B cell (primary cell): ENCODE measurements at regions not wholly inside any gene's neighbourhood (a gene's known extent, or its start where the extent isn't known, plus 50 kb on each side); places are given as distances from the start of the nearest gene placed in this dataset.
"Not testable (repeated sequence)": the region's sequence is repeated elsewhere in the genome, so short reads cannot be mapped to it uniquely, and the experiment has no call there.

Experiments
- ATAC-seq: fragments of 200-7000 bp; cut with Tn5 transposase; one replicate; pipeline ENCODE4 v1.10.0; 2021; ENCODE audit warnings: low read depth, mild to moderate bottlenecking, moderate number of reproducible peaks, moderate library complexity
- CTCF ChIA-PET: fragments of 350-600 bp; sonication (Branson Sonifier 250); formaldehyde crosslinking; loops from one replicate; lab custom pipeline; 2021; ENCODE audit warnings: antibody characterized with exemption, inconsistent platforms; lab: Charles Lee
- POLR2A ChIA-PET: fragments of 350-600 bp; sonication (Branson Sonifier 250); formaldehyde crosslinking; loops from one replicate; lab custom pipeline; 2021; ENCODE audit warnings: antibody characterized with exemption; lab: Charles Lee
- DNase-seq: peaks from one replicate; pipeline ENCODE4 v3.0.0; 2013
- H2AFZ ChIP-seq: 2 replicates; pipeline ENCODE4 v1.6.1; 2012; ENCODE audit warnings: mild to moderate bottlenecking, low read depth, low read length; ENCODE audit not compliant: insufficient read depth, poor library complexity, severe bottlenecking
- H3K27ac ChIP-seq, 2 donors: 1 replicate in 1 of 2; 2 replicates in 1 of 2; pipeline ENCODE4 v1.5.1; 2012 to 2013; ENCODE audit warnings: low read length in 2 of 2, mild to moderate bottlenecking in 2 of 2, moderate library complexity in 1 of 2
- H3K27me3 ChIP-seq, 4 experiments: fragments of 200-600 bp in 1 of 4; sonication (generic) in 1 of 4; replicated peaks in 1 of 4; 1 replicate in 2 of 4; 2 replicates in 2 of 4; pipeline versions ENCODE4 v1.6.1 to v1.7.0; 2013 to 2016; ENCODE audit warnings: low read length in 3 of 4, mild to moderate bottlenecking in 2 of 4, mixed read lengths in 1 of 4, moderate library complexity in 1 of 4; ENCODE audit not compliant: insufficient read depth in 4 of 4, control insufficient read depth in 3 of 4; ENCODE audit errors: control extremely low read depth in 1 of 4
- H3K36me3 ChIP-seq, 2 experiments: replicated peaks in 1 of 2; 1 replicate in 1 of 2; 2 replicates in 1 of 2; pipeline versions ENCODE4 v1.6.1 to v1.7.1; 2013; ENCODE audit warnings: low read length in 1 of 2; ENCODE audit not compliant: insufficient read depth in 2 of 2, control insufficient read depth in 1 of 2; ENCODE audit errors: control extremely low read depth in 1 of 2, extremely low read depth in 1 of 2
- H3K4me1 ChIP-seq, 2 donors: fragments of 200-600 bp in 1 of 2; sonication (generic) in 1 of 2; 1 replicate in 1 of 2; 2 replicates in 1 of 2; pipeline versions ENCODE4 v1.5.1 to v1.6.1; 2013 to 2017; ENCODE audit warnings: low read length in 2 of 2; ENCODE audit not compliant: control insufficient read depth in 2 of 2, insufficient read depth in 2 of 2
- H3K4me2 ChIP-seq: replicated peaks from 2 replicates; pipeline ENCODE3; 2012; ENCODE audit warnings: mild to moderate bottlenecking, low read depth, low read length; ENCODE audit not compliant: poor library complexity, severe bottlenecking
- H3K4me3 ChIP-seq, 5 experiments: fragments of 200-600 bp in 1 of 5; sonication (generic) in 1 of 5; 1 replicate in 3 of 5; 2 replicates in 2 of 5; pipeline versions ENCODE4 v1.5.1 to v1.7.0; 2011 to 2016; ENCODE audit warnings: low read length in 4 of 5, mild to moderate bottlenecking in 4 of 5, low read depth in 2 of 5, control low read depth in 1 of 5, moderate library complexity in 1 of 5; ENCODE audit not compliant: insufficient read depth in 1 of 5; ENCODE audit errors: control extremely low read depth in 1 of 5, extremely low read depth in 1 of 5
- H3K79me2 ChIP-seq: fragments of 200-600 bp; sonication (generic); one replicate; pipeline ENCODE4 v1.6.0; 2016; ENCODE audit warnings: low read length; ENCODE audit not compliant: control insufficient read depth, insufficient read depth
- H3K9ac ChIP-seq: fragments of 200-600 bp; sonication (generic); 2 replicates; pipeline ENCODE4 v1.6.1; 2017; ENCODE audit warnings: mild to moderate bottlenecking, low read length, moderate library complexity
- H3K9me3 ChIP-seq, 3 donors: one replicate each; pipeline versions ENCODE4 v1.6.1 to v1.7.1; 2013; ENCODE audit warnings: low read length in 2 of 3; ENCODE audit not compliant: control insufficient read depth in 2 of 3, insufficient read depth in 1 of 3; ENCODE audit errors: control extremely low read depth in 1 of 3
- H4K20me1 ChIP-seq: 2 replicates; pipeline ENCODE4 v1.6.0; 2012; ENCODE audit warnings: mild to moderate bottlenecking, low read length; ENCODE audit not compliant: insufficient read depth, control insufficient read depth, poor library complexity, severe bottlenecking
- H3K27ac Mint-ChIP-seq: one replicate; pipeline ENCODE4 v1.8.0; 2021; ENCODE audit warnings: mixed read lengths
- H3K27me3 Mint-ChIP-seq: one replicate; pipeline ENCODE4 v1.8.0; 2021; ENCODE audit warnings: mixed read lengths
- H3K4me1 Mint-ChIP-seq: one replicate; pipeline ENCODE4 v1.8.0; 2021; ENCODE audit warnings: mixed read lengths
- H3K4me3 Mint-ChIP-seq: one replicate; pipeline ENCODE4 v1.8.0; 2021; ENCODE audit warnings: mixed read lengths
- H3K9me3 Mint-ChIP-seq: one replicate; pipeline ENCODE4 v1.8.0; 2022; ENCODE audit warnings: mixed read lengths; ENCODE audit not compliant: insufficient read depth
- CTCF ChIP-seq: fragments of 200-600 bp; IDR thresholded peaks from one replicate; pipeline ENCODE4 v1.8.0; 2022; ENCODE audit warnings: antibody characterized with exemption, mild to moderate bottlenecking
- EZH2 ChIP-seq: IDR thresholded peaks from 2 replicates; pipeline ENCODE4 v1.6.1; 2012; ENCODE audit warnings: borderline replicate concordance, low read depth, mild to moderate bottlenecking, moderate library complexity, low read length; ENCODE audit not compliant: insufficient read depth, poor library complexity, severe bottlenecking
- whole genome bisulfite sequencing: methylation state at CpG from one replicate; pipeline ENCODE4 v1.1.5; 2013; ENCODE audit warnings: missing lambda C conversion rate; ENCODE audit not compliant: insufficient coverage; 5-methylcytosine and 5-hydroxymethylcytosine counted together
- intact Hi-C: fragments of 100-400 bp; cut with micrococcal nuclease; formaldehyde crosslinking; loops from one replicate; pipeline ENCODE4 v1.10.0; 2022

GRCh38 chr17:68108313-68109000 is 72.9 kb downstream of the KPNA2 start:
- Mint-ChIP-seq H3K27ac (no peak overlapping the region), H3K4me1 (peaks cover 15% of the 10 kb centered on the region), H3K27me3 (no peaks in the 10 kb centered on the region), H3K4me3 (no peak overlapping the region), H3K9me3 (no peaks in the 10 kb centered on the region)
- peaks cover 0 to 4% (median 0%) of the 10 kb centered on the region in 3 donors for H3K9me3 ChIP-seq
- intact Hi-C loops: no loop called here
- H3K9ac ChIP-seq: no peak overlapping the region
- no peak overlapping the region for H2AFZ ChIP-seq
- CTCF ChIA-PET: no interaction called here
- POLR2A ChIA-PET: no interaction called here
- no peak overlapping the region for H3K4me2 ChIP-seq
- H3K27ac ChIP-seq: no peak overlapping the region
- no peaks in the 10 kb centered on the region for H3K4me1 ChIP-seq
- H3K79me2 ChIP-seq: peaks cover 46% of the 10 kb centered on the region
- peaks cover 5% of the 10 kb centered on the region for H4K20me1 ChIP-seq
- H3K4me3 ChIP-seq: no peak overlapping the region
- DNase-seq (no peak), ATAC-seq (no peak)
- TF ChIP-seq EZH2 (no peak), CTCF (no peak)
- WGBS: no CpG with 5 or more reads among the region's 9 CpGs
- no peaks in the 10 kb centered on the region for H3K27me3 ChIP-seq
- H3K36me3 ChIP-seq: no peaks in the 10 kb centered on the region

GRCh38 chr17:68109404-68109803 is 73.9 kb downstream of the KPNA2 start:
- H3K27me3 Mint-ChIP-seq, H2AFZ ChIP-seq, H4K20me1 ChIP-seq, H3K27me3 ChIP-seq, H3K27ac Mint-ChIP-seq, H3K4me2 ChIP-seq, H3K4me3 ChIP-seq, H3K9ac ChIP-seq, intact Hi-C loops, H3K4me3 Mint-ChIP-seq, H3K36me3 ChIP-seq, H3K9me3 Mint-ChIP-seq, H3K9me3 ChIP-seq, H3K4me1 ChIP-seq, ATAC-seq, DNase-seq, H3K27ac ChIP-seq: not testable (repeated sequence)
- ChIA-PET POLR2A (interaction anchor here (0.7 kb wide), 2 partner anchors 35 to 348 kb away, joined by 3 to 5 read pairs; partner anchors contain the start of gene WIPI1), CTCF (interaction anchor here (0.6 to 0.7 kb wide), 2 partner anchors 73 to 252 kb away, joined by 3 to 5 read pairs; no protein-coding TSS in a partner anchor)
- peaks cover 50% of the 10 kb centered on the region for H3K79me2 ChIP-seq
- peaks cover 12% of the 10 kb centered on the region for H3K4me1 Mint-ChIP-seq
- WGBS: 100% methylated on average over 3 of the region's 4 CpGs

GRCh38 chr17:68116211-68116610 is 80.7 kb downstream of the KPNA2 start:
- ATAC-seq, intact Hi-C loops, H3K9me3 Mint-ChIP-seq, H3K9ac ChIP-seq, H3K27ac ChIP-seq, H3K27ac Mint-ChIP-seq, H3K27me3 ChIP-seq, H3K4me1 ChIP-seq, H3K4me2 ChIP-seq, H3K9me3 ChIP-seq, H3K4me3 ChIP-seq, H3K27me3 Mint-ChIP-seq, H3K4me1 Mint-ChIP-seq, CTCF ChIA-PET, H2AFZ ChIP-seq, DNase-seq, H3K4me3 Mint-ChIP-seq, POLR2A ChIA-PET: not testable (repeated sequence)
- H3K36me3 ChIP-seq: peaks cover 0 to 17% of the 10 kb centered on the region in 2 experiments
- 99% methylated on average over 26 of the region's 32 CpGs for WGBS
- H4K20me1 ChIP-seq: peaks cover 12% of the 10 kb centered on the region
- H3K79me2 ChIP-seq: peaks cover 20% of the 10 kb centered on the region
